Breast epithelium (tissue), 3 donors: ENCODE measurements at regions not wholly inside any gene's neighbourhood (a gene's known extent, or its start where the extent isn't known, plus 50 kb on each side); places are given as distances from the start of the nearest gene placed in this dataset.

Source experiments
- POLR2A ChIP-seq: fragments of 450-650 bp; IDR thresholded peaks from one replicate; pipeline ENCODE4 v1.6.1; 2016; ENCODE audit warnings: antibody characterized with exemption, mild to moderate bottlenecking, moderate library complexity
- POLR2AphosphoS5 ChIP-seq, 3 donors: sonication (generic); formaldehyde crosslinking; IDR thresholded peaks; one replicate each; pipeline ENCODE4 v1.6.1; 2017; ENCODE audit warnings: antibody characterized with exemption in 3 of 3
- TF ChIP-seq, protein P1 (sequence below), 3 donors: fragments of 450-650 bp; IDR thresholded peaks; one replicate each; pipeline ENCODE4 v1.5.1; 2016 to 2017; ENCODE audit warnings: antibody characterized with exemption in 3 of 3, mild to moderate bottlenecking in 3 of 3, moderate library complexity in 3 of 3

DNA sequence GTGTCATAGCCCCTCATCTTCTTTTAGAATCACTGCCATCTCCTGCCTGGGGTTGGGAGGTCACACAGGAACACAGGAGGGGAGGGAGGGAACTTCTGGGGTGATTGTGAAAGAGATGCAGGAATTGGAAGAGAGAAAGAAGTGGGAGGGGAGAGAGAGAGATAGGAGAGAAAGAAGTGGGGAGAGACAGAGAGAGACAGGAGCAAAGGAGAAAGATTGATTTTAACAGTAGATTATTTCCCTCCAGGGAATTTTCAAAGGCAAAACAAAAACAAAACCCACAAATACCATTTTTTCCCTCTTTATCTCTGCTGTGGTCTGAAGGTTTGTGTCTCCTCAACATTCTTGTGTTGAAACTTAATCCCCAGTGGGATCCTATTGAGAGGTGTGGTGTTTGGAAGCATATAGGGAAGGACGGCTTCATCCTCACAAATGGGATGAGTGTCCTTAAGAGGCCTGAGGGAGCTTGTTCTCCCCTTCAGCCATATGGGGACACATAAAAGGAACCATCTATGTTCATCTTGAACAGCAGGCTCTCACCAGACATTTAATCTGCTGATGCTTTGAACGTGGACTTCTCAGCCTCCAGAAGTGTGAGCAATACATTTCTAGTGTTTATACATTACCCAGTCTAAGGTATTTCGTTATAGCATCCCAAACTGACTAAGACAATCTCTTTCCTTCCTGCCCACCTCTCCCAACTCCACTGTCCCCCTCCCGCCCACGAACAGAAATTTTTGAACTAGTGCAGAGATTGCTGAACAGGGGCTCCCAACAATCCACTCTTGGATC is 134.9 kb upstream of the MAX start:
- TF ChIP-seq POLR2A (no peak), POLR2AphosphoS5 (IDR thresholded peaks at IDR 0.05) (no peak)
- TF ChIP-seq, protein P1, sequence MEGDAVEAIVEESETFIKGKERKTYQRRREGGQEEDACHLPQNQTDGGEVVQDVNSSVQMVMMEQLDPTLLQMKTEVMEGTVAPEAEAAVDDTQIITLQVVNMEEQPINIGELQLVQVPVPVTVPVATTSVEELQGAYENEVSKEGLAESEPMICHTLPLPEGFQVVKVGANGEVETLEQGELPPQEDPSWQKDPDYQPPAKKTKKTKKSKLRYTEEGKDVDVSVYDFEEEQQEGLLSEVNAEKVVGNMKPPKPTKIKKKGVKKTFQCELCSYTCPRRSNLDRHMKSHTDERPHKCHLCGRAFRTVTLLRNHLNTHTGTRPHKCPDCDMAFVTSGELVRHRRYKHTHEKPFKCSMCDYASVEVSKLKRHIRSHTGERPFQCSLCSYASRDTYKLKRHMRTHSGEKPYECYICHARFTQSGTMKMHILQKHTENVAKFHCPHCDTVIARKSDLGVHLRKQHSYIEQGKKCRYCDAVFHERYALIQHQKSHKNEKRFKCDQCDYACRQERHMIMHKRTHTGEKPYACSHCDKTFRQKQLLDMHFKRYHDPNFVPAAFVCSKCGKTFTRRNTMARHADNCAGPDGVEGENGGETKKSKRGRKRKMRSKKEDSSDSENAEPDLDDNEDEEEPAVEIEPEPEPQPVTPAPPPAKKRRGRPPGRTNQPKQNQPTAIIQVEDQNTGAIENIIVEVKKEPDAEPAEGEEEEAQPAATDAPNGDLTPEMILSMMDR (IDR thresholded peaks at IDR 0.05), result no peak
